KG1 (cell line): ENCODE measurements at regions not wholly inside any gene's neighbourhood (a gene's known extent, or its start where the extent isn't known, plus 50 kb on each side); places are given as distances from the start of the nearest gene placed in this dataset.

Experiments used
- DNase-seq: peaks from one replicate; lab custom pipeline; 2025; lab: John Stamatoyannopoulos, UW

DNA sequence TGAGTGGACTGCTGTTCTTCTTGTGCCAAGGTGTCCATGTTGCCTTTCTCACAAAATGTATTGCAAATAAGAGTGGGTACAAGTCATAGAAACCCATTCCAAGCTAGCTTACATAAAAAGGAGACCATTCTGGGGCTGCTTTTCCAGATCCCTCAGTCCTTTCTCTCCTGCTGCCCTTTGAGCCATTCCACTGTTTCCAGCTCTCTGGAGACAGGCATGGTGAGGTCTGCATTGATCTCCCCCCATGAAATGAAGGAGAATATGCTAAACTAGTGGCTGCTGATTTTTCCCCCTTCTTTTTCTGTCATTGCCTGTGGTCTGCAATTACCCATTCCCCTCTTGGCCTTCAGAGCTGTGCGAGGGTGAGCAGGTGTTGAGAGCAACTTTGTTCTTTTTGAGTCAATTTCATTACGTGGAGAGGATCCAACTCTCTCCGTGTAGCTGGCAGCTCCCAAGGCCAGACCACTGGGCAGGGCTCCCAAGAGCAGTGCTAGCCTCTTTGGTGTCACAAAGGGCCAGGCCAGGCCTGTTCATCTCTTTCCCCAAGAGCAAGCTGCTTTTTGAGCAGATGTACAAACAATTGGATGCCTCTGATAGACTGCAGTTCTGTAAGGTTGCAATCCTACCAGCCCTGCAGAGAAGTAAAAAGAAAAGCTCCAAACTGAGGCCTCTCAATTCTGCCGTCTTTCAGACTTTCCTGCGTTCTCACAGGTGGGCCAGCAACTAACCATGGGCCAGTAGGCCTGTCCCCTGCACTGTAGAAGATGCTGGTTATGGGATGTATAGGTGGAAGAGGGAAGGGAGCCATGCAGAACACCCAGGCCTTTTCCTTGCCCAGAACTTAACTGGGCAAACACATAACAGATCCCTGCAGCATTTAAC lies 96.1 kb upstream of the ARMC2 start:
- DNase-seq, result no peak

DNA sequence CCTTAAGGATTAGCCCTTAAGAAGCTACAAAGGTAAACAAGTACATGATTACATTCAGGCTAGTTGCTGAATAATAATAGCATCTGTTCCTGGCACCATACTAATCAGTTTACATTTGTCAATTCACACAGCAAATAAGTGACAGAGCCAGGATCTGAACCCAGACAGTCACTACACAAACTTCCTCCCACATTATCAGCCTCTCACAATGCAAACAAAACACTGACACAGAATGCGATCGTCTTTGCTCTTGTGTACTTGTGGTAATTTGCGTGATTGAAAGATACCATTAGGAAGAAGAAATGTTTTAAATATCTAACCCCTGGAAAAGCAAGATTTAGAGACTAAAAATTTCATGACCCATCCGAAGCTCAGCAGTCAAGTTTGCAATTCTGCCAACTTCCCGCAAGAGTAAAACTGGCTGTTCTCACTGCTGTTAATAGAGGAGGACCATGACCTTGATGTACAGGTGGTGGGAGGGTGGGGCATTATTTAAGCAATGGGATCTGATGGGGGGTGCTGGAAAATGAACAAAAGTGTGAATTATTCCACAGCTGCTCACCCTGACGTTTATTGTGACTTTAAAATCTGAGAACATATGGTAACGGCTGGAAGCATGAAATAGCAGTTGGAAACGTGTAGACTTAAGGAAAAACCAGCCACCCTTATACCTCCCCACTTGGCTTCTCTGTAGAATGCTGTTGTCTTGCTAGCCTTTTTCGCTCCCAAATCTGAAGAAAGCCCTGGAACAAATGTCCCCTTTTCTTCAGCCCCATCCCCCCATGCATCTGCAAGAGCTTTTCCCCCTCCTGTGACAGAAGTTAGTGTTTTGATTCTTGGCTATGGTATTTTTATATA lies 95.3 kb upstream of the ARMC2 start:
- DNase-seq, result no peak

DNA sequence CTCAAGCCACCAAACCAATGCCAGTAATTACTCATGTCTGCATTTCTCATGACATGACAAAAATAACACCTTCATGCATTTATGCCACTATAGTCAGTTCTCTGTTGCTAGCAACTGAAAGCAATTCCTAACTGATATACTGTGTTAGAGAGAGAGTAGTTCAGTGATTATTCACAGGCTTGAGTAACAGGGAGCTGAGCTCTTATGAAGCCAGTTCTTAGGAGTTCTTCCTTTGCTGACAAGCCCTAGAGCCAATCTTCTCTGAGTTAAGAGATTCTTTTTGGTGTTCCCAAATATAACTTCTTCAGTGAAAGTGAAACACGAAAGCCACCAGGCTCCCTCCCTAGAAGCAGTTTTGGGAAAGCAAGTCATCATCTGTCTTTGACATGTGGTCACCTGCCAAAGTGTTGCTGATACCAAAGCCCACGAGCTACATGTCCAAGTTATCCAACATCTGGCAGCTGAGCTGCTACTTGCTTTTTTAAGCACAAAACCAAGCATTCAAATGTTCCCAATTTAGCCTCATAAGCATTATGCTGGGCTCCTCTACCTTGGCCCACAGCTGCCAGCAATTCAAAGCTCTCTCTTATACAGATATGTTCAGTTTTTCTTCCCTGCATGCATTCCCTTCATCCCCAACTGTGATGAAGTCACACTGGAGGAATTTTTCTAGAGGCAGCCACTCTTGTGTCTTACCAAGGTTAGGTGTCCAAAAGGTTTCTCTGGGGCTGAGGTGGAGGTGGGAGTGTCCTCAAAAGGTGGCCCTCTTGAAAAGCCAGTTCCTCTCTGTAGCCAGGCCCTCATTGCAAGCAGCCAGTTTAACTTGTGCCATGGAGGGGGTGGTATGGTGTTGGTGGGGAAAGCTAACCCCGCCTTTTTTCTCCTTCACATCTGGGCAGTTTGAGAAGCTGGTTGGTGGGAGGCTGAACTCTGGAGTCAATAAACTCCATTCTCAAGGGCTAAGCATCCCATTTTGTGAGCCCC lies 92.7 kb upstream of the ARMC2 start:
- no peak for DNase-seq

DNA sequence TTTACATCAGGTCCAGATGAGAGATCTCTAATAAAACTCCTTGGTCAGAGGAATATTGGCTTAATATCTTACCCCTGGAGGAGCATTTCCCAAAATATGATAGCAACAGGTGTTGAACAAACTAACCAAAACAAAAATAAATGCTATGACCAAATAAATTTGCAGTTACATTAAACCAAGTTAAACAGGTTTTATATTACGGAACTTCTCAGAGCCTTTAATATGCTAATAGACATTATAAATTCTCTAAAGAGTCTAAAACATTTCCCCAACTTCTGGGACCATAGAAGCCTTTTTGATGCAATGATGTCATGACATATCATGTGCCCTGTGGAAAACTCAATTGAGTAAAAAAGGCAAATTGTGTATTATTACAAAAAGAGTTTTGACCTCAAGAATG lies 90.9 kb upstream of the ARMC2 start:
- no peak for DNase-seq

DNA sequence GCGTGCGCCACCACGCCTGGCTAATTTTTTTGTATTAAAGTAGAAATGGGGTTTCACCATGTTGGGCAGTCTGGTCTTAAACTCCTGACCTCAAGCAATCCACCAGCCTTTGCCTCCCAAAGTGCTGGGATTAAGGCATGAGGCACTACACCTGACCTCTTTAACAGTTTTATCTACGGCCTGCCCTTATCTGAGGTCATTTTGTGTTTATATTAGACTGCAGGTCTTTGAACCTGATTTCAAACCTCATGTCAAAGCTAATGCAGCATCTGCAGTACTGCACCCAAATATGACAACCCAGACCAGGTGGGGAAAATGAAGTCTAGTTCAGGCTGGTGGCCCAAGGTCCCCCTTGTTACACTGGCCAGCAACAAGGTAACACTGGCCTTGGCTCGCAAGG lies 89.3 kb upstream of the ARMC2 start:
- DNase-seq, result no peak

DNA sequence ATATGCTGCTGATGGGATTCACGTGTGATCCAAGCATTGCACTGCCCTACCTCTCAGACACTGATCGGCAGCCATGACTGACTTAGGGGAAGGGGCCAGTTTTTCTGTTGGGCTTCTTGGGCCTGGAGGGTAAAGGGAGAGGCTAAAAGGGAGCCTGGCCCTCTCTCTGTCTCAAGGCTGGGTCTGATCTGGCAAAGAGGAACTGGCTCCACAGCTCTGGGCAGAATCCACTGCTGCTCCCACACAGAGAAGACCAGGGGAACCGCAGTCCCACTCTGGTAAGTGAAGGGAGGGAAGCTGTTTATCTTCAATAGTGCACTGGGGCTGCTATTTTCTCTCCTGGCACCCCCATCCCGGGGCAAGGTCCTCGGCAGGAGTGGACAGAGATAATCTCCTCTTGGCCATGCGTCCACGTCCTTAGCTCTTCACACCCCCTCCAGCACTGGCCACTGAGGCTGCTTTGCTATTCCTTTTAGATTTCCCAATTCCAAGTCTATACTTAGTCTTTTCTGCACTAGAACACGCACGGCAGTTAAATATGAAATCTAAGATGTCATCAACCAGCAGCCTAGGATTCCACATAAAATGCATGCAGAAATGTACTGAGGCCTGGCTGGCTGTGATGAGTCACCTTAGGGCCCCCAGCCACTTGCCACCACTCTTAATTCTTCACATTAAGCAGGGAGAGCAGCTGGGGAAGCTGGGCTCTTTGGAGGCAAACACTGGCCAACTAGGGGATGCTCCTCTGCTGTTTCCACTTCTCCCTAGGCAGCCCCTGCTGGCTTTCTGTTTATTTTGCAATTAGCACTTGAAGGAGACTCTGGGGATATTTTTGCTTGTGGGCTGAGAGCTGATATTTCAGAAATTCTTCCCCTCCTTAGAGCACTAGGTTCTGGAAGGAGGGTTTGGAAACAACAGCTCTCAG lies 87.8 kb upstream of the ARMC2 start:
- no peak for DNase-seq

DNA sequence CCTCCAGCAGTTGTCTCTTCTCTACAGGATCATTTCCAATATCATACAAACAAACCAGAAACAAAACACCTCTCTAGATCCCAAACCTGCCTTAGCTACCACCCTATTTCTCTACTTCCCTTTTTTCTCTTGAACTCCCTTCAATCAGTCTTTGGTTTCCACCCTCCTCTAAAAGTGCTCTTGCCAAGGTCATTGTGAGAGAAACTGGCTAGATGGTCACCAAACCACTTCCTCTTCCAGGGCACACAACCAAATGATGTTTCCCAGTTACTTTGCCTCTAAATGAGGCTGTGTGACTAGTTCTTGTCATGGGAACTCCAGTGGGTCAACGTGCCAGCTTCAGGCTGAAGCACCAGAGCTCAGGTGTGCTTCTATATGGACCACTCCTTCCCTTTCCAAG lies 85.8 kb upstream of the ARMC2 start:
- DNase-seq, result peak; percentile 2

DNA sequence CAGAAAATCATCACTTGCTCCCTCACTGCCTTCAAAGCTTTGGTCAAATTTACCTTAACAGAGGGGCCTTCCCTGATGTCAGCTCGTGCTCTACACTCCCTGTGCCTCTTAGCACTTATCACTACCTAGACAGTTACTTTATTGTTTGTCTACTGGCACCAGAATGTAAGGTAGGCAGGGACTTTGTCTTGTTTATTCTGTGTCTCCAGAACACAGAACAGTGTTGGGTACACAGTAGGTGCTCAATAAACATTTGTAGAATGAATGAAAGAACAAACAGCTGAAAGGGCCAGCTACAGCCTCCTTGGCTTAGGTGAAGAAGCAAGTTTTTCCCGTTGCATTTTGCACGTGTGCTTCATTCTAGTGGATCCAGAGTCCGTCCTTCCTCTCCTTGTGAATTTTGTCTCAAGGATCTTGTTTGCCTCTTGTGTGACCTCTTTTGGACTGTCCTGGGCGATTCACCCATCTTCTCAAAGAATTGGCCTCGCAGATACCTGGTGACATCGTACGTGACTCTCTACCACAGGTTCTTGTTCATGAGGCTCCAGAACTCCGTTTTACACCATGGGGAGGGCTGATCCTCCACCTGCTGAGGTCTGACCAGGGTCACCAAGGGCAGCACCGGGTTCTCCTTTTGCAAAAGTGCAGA lies 84.2 kb upstream of the ARMC2 start:
- DNase-seq, result no peak

DNA sequence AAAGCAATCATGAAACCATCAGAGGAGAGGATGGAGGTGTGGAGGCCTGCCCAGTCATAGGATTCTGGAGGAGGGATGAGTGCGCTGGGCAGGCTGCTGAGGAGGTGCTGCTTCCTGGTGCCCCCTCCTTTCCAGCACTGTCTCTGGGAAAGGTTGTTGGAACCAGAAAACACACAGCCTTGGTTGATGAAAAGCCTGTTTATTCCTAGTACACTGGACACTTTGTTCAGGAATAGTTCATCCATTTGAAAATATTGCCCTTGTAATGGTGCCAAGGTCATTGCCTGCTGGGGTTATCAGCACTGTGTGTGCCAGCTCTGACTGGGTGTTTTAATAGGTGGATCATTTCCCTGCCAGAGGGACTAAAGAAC lies 83.7 kb upstream of the ARMC2 start:
- no peak for DNase-seq

DNA sequence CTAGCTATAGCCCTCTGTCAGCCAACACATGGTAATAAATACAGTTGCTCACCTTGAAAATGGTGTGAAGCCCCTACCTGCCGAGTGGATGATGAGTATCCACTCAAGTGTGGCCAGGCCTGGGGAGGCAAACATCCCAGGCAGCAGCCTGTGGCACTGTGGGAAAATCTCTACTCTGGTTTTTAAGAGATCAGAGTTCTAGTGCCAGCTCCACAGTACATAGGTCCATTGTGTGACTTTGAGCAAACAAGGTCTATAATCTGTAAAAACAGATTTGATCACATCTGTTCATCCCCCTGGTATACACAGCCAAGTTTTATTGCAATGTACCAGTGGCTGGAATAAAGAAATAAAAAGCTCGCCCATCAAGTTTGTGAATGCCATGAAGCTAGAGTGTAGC lies 82.7 kb upstream of the ARMC2 start:
- DNase-seq, result no peak

DNA sequence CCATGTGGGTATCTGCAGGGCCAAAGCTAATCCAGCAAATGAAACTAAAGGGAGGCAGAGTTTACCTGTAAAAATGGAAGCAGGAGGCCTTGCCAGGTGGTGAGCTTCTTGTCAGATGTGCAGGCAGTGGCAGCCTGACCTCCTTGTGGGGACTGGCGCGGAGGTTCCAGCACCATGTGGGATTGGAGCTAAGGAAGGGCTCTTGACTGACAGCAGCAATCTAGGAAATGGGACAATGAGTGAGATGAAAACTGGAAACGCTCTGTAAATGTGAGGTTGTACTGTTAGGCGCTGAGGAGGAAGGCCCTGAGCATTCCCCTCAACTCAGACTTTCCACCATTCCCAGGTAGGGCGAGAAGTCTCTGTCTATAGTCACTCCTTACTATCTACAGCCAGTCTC lies 81.8 kb upstream of the ARMC2 start:
- DNase-seq, result no peak

DNA sequence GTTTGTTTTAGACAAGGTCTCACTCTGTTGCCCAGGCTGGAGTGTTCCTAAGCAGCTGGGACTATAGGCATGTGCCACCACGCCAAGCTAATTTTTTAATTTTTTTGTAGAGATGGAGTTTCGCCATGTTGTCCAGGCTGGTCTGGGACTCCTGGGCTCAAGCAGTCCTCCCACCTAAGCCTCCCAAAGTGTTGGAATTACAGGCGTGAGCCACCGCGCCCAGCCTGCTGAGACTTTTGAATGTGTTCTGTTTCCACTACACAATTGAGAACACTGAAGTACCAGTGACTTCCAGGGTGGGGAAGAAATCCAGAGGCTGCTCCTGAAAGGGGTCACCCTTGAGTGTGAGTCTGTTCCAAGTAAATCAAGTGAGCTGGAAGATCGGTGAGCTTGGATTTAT lies 81.3 kb upstream of the ARMC2 start:
- DNase-seq, result no peak

DNA sequence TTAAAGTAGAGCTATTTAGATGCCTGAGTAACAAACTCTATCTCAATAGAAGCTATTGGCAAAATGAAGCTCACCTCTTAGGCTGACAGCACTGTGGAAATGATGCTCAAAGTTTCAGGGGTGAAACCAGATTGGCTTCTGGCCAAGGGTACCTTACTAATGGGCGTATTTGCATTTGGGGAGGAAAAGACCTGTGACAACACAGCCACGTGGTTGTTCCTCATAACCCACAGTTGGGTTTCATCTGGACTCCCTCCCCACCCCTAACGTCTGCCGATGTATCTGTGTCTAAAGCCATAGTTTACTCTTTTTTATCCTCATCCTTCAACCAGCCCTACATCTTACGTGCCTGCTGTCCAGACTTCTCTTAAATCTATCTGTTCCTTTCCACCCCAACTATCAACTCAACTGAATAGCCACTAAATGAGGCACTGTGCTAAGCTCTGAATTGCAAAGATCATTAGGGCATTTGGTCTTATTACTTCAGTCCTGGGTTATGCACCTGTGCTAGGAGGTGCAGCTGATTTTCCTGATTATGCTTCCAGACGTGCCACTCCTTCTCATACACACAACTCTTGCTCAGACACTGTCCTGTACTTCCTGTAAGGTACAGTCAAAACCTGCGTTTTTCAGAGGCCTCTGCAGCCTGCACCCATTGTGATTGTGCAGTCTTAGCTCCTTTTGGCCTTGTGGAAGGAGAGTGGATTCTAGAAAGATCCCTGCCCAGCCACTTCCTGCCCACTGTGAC lies 80.6 kb upstream of the ARMC2 start:
- DNase-seq, result no peak

DNA sequence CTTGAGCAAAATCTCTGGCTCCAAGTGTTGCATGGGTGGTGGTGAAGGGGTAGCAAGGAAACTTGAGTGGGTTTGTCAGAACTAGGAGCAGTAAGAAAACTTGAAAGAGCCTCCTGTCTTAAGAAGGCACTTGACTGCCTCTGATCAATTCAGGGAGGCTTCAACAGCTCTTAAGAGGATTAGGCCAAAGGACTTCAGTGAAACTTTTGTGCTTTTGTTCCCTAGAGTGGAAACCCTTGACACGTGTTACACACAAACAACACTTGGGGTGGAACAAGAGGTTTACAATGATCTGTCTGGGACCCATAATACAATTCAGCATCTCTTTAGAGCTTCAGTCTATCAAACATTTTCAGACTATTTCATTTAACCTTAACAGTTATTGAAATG lies 80.1 kb upstream of the ARMC2 start:
- no peak for DNase-seq

DNA sequence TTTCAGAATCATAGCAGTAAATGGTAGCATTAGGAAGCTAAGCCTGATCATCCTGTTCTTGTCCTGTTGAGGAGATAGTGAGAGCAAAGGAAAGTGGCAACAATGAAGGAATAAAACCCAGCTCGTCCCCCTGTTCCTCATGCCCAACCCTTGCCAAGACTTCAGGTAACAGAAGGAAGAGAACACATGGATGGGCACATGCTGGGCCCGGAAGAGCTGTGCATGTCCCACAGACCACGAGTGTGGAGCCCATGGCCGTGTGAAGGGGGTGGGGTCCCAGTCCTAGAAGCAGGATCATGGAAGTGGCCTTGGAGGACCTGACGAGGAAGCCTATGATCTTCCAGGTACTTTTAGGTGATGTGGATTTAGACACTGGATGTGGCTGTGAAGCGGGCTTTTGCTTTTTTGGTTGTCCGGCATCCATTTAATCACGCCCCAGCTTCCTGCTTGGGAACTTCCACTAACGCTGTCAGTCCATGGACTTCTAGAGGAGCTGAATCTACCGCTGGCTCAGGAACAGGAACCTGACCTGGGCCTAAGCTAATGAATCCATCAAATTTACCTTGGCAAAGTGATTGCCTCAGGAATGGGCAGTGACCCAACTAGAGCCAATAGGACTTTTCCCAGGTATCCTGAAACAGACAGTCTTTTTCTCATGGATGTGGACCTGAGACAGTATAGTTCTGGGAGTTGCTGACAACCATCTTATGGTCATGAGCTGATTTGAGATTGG lies 79.3 kb upstream of the ARMC2 start:
- no peak for DNase-seq

DNA sequence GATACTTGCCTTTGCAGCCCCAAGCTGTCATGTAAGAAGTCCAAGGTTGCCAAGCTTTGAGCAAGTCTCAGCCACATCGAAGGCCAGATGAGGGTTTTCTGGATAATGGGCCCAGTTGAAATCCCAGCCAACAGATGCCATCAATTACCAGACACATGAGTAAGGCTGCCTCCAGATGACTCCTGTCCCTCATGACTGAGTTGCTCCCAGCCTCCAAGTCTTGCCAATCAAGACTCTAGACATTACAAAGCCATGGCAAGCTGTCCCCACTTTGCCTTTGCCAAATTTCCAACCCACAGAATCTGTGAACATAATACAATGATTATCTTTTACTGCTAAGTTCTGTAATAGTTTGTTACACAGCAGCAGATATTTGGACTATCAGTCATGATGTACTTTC lies 76.8 kb upstream of the ARMC2 start:
- no peak for DNase-seq

DNA sequence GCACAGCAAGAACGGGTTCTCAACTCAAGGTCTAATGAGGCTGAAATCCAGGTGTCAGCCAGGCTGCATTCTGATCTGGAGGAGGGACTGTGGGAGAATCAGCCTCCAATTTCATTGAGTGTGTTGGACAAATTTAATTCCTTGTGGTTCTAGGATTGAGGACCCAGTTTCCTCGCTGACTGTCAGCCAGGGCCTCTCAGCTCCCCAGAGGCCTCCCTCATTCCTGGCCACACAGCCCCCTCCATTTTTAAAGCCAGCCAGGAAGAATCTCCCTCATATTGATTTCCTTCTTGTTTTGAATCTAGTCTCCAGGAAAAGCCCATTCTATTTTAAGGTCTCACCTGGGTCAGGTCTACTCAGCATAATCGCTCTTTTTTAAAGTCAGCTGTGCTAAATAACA lies 73.7 kb upstream of the ARMC2 start:
- DNase-seq, result no peak

DNA sequence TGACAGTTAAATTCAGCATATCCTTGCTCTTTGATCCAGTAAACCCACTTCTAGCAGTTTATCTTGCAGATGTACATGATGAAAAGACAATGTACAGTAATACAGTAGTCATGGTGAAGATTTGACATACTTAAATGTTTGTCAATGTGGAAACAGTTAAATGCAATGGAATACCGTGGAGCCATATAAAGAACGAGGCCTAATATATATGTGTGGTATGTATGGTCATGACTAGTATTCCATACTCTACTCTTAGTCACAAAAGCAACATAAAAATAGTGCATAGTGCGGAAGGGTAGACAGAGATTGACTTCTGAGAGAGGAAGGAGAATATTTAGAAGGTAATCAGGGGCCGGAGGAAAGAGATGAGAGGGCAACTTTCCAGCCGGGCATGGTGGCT lies 70.7 kb upstream of the ARMC2 start:
- DNase-seq, result no peak
